GM12878 (cell line): ENCODE measurements at regions not wholly inside any gene's neighbourhood (a gene's known extent, or its start where the extent isn't known, plus 50 kb on each side); places are given as distances from the start of the nearest gene placed in this dataset.

Experiments
- ATAC-seq: fragments of 200-7000 bp; cut with Tn5 transposase; 3 replicates; pipeline ENCODE4 v1.9.1; 2020; ENCODE audit warnings: mild to moderate bottlenecking, moderate library complexity
- BruUV-seq: library from RNA; stranded (reverse); fragments of 400-500 nt; replicated peaks from 2 replicates; lab custom pipeline; 2021; lab: Mats Ljungman, UMichigan
- CTCF ChIA-PET: fragments of 300-600 bp; sonication (Branson Sonifier 250); formaldehyde crosslinking; extraction: SDS; loops from one replicate; lab custom pipeline; 2021; ENCODE audit warnings: inconsistent platforms; lab: Yijun Ruan, JAX
- POLR2A ChIA-PET: fragments of 350-600 bp; formaldehyde crosslinking; extraction: SDS; loops from one replicate; lab custom pipeline; 2021; ENCODE audit warnings: inconsistent platforms; lab: Charles Lee
- RAD21 ChIA-PET: fragments of 300-600 bp; sonication (Branson Sonifier 250); formaldehyde crosslinking; loops from one replicate; lab custom pipeline; 2023; ENCODE audit warnings: antibody characterized with exemption; ENCODE audit not compliant: unreplicated experiment; lab: Charles Lee
- SMC1A ChIA-PET: fragments of 300-600 bp; sonication (Branson Sonifier 250); formaldehyde crosslinking; loops from one replicate; lab custom pipeline; 2023; ENCODE audit not compliant: unreplicated experiment, uncharacterized antibody; lab: Charles Lee
- DNase-seq: peaks from one replicate; pipeline ENCODE4 v3.0.0-alpha.2; 2011; ENCODE audit warnings: low read depth, low spot score
- FAIRE-seq: peaks from 3 replicates; lab custom pipeline; 2011; peaks lifted over from hg19 to GRCh38; lab: Jason Lieb, UNC
- H2AFZ ChIP-seq: 2 replicates; pipeline ENCODE4 v1.6.0; 2011; ENCODE audit warnings: low read depth, low read length, control low read depth; ENCODE audit not compliant: control insufficient read depth
- H3K27ac ChIP-seq: 2 replicates; pipeline ENCODE4 v1.5.1; 2011; ENCODE audit warnings: control low read depth; ENCODE audit not compliant: control insufficient read depth, insufficient read depth
- H3K27me3 ChIP-seq, 2 experiments: replicated peaks in 1 of 2; 2 replicates each; pipeline versions ENCODE4 v1.6.0 to v1.6.1; 2011; ENCODE audit warnings: low read length in 1 of 2; ENCODE audit not compliant: control insufficient read depth in 2 of 2, insufficient read depth in 2 of 2
- H3K36me3 ChIP-seq, 2 experiments: 2 replicates each; pipeline ENCODE4 v1.5.1; 2011; ENCODE audit warnings: low read length in 1 of 2; ENCODE audit not compliant: control insufficient read depth in 2 of 2, insufficient read depth in 2 of 2
- H3K4me1 ChIP-seq: 2 replicates; pipeline ENCODE4 v1.6.1; 2011; ENCODE audit warnings: mild to moderate bottlenecking, low read length, moderate library complexity, mixed read lengths; ENCODE audit not compliant: control insufficient read depth, insufficient read depth
- H3K4me2 ChIP-seq: 2 replicates; pipeline ENCODE4 v1.6.0; 2011; ENCODE audit warnings: control low read depth; ENCODE audit not compliant: control insufficient read depth, insufficient read depth
- H3K4me3 ChIP-seq: fragments of 200-600 bp; sonication (generic); 2 replicates; pipeline ENCODE4 v1.5.1; 2016
- H3K79me2 ChIP-seq: 2 replicates; pipeline ENCODE4 v1.6.0; 2011; ENCODE audit warnings: low read length; ENCODE audit not compliant: control insufficient read depth, insufficient read depth
- H3K9ac ChIP-seq: 2 replicates; pipeline ENCODE4 v1.8.0; 2011; ENCODE audit warnings: low read length, control low read depth, mixed read lengths; ENCODE audit not compliant: control insufficient read depth, insufficient read depth
- H3K9me3 ChIP-seq: replicated peaks from 3 replicates; pipeline ENCODE4 v1.5.1; 2011; ENCODE audit warnings: mild to moderate bottlenecking, low read length; ENCODE audit not compliant: control insufficient read depth, insufficient read depth
- H4K20me1 ChIP-seq: 2 replicates; pipeline ENCODE4 v1.6.0; 2011; ENCODE audit not compliant: control insufficient read depth, insufficient read depth
- CUX1 ChIP-seq: IDR thresholded peaks from 2 replicates; pipeline ENCODE4 v1.6.1; 2012; ENCODE audit warnings: improper control_type of control experiment, low read depth, low read length; ENCODE audit not compliant: insufficient replicate concordance
- GATAD2B ChIP-seq: fragments of 450-650 bp; conservative IDR thresholded peaks from 2 replicates; pipeline ENCODE4 v1.6.1; 2017; ENCODE audit warnings: low read depth, mild to moderate bottlenecking, moderate library complexity
- PAX5 ChIP-seq: IDR thresholded peaks from 2 replicates; pipeline ENCODE4 v1.6.1; 2011; ENCODE audit warnings: low read depth, low read length, borderline replicate concordance
- TAF1 ChIP-seq: IDR thresholded peaks from 2 replicates; pipeline ENCODE4 v1.6.1; 2011; ENCODE audit warnings: mild to moderate bottlenecking, low read depth, low read length, borderline replicate concordance
- ZNF592 ChIP-seq: fragments of 450-650 bp; IDR thresholded peaks from 2 replicates; pipeline ENCODE4 v1.6.1; 2017; ENCODE audit warnings: mild to moderate bottlenecking, moderate library complexity
- ZZZ3 ChIP-seq: IDR thresholded peaks from 2 replicates; pipeline ENCODE4 v1.6.1; 2011; ENCODE audit warnings: low read depth; ENCODE audit not compliant: control insufficient read depth, insufficient read length
- WGBS: methylation state at CpG from one replicate; pipeline ENCODE4 v1.1.6; 2016; ENCODE audit warnings: low lambda C conversion rate; ENCODE audit not compliant: insufficient replicate concordance, insufficient coverage; ENCODE audit errors: missing lambda C conversion rate; 5-methylcytosine and 5-hydroxymethylcytosine counted together
- in situ Hi-C: fragments of 300-500 bp; cut with MboI; formaldehyde crosslinking; loops from 9 replicates; pipeline ENCODE4 v1.14.3; 2018; ENCODE audit warnings: mixed read lengths
- intact Hi-C: fragments of 100-400 bp; cut with micrococcal nuclease; formaldehyde crosslinking; loops from one replicate; pipeline ENCODE4 v1.14.2; 2022; ENCODE audit not compliant: unreplicated experiment
- TF ChIP-seq, protein P1 (sequence below): fragments of 450-650 bp; formaldehyde crosslinking; IDR thresholded peaks from 2 replicates; pipeline ENCODE4 v1.5.0; 2022; ENCODE audit warnings: mild to moderate bottlenecking, missing genetic modification characterization

- DNase-seq, result no peak
- RAD21 ChIA-PET, result no interaction called here
- H3K4me3 ChIP-seq, result no peak overlapping the region
- CTCF ChIA-PET, result interaction anchor here (0.7 kb wide), 1 partner anchor 1498 kb away, joined by 3 read pairs; no protein-coding TSS in a partner anchor
- H3K27me3 ChIP-seq, result no peaks in the 10 kb centered on the region
- in situ Hi-C loops, result no loop called here
- H3K4me2 ChIP-seq, result no peak overlapping the region
- FAIRE-seq, result no peak
- POLR2A ChIA-PET, result no interaction called here
- BruUV-seq, result no TSS peak
- no peak overlapping the region for H2AFZ ChIP-seq
- H3K4me1 ChIP-seq, result no peaks in the 10 kb centered on the region
- no peak overlapping the region for H3K27ac ChIP-seq
- H3K9me3 ChIP-seq, result no peaks in the 10 kb centered on the region
- no peaks in the 10 kb centered on the region for H3K79me2 ChIP-seq
- no peak for ATAC-seq
- WGBS, result 25% methylated on average over 4 of the region's 4 CpGs
- TF ChIP-seq ZZZ3 (no peak), CUX1 (no peak), ZNF592 (no peak), TAF1 (no peak), GATAD2B (no peak), PAX5 (no peak)
- TF ChIP-seq, protein P1, sequence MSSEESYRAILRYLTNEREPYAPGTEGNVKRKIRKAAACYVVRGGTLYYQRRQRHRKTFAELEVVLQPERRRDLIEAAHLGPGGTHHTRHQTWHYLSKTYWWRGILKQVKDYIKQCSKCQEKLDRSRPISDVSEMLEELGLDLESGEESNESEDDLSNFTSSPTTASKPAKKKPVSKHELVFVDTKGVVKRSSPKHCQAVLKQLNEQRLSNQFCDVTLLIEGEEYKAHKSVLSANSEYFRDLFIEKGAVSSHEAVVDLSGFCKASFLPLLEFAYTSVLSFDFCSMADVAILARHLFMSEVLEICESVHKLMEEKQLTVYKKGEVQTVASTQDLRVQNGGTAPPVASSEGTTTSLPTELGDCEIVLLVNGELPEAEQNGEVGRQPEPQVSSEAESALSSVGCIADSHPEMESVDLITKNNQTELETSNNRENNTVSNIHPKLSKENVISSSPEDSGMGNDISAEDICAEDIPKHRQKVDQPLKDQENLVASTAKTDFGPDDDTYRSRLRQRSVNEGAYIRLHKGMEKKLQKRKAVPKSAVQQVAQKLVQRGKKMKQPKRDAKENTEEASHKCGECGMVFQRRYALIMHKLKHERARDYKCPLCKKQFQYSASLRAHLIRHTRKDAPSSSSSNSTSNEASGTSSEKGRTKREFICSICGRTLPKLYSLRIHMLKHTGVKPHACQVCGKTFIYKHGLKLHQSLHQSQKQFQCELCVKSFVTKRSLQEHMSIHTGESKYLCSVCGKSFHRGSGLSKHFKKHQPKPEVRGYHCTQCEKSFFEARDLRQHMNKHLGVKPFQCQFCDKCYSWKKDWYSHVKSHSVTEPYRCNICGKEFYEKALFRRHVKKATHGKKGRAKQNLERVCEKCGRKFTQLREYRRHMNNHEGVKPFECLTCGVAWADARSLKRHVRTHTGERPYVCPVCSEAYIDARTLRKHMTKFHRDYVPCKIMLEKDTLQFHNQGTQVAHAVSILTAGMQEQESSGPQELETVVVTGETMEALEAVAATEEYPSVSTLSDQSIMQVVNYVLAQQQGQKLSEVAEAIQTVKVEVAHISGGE (CRISPR knock-in tag), result no peak
- TF ChIP-seq, all 136 proteins: peak for 0
- no peaks in the 10 kb centered on the region for H3K36me3 ChIP-seq
- intact Hi-C loops, result no loop called here
- H3K9ac ChIP-seq, result no peak overlapping the region
- no peaks in the 10 kb centered on the region for H4K20me1 ChIP-seq
- SMC1A ChIA-PET, result interaction anchor here (1.0 kb wide), 1 partner anchor 20 kb away, joined by 3 read pairs; no protein-coding TSS in a partner anchor
Observed at GRCh38 chr1:14180738-14181137, 417.7 kb upstream of the KAZN start.
